Upper lobe of right lung (tissue), 1 donor: ENCODE measurements at regions not wholly inside any gene's neighbourhood (a gene's known extent, or its start where the extent isn't known, plus 50 kb on each side); places are given as distances from the start of the nearest gene placed in this dataset.
"Not testable (repeated sequence)": the region's sequence is repeated elsewhere in the genome, so short reads cannot be mapped to it uniquely, and the experiment has no call there.

Experiments
- ATAC-seq: fragments of 200-7000 bp; cut with Tn5 transposase; one replicate; pipeline ENCODE4 v1.9.1; 2020; ENCODE audit warnings: mild to moderate bottlenecking, moderate library complexity
- DNase-seq: peaks from one replicate; pipeline ENCODE4 v3.0.0-alpha.2; 2020
- H3K27ac ChIP-seq: fragments of 200-600 bp; one replicate; pipeline ENCODE4 v1.8.0; 2022
- H3K27me3 ChIP-seq: fragments of 200-600 bp; one replicate; pipeline ENCODE4 v1.8.0; 2022; ENCODE audit warnings: mild to moderate bottlenecking
- H3K36me3 ChIP-seq: fragments of 200-600 bp; one replicate; pipeline ENCODE4 v1.8.0; 2022
- H3K4me1 ChIP-seq: fragments of 200-600 bp; one replicate; pipeline ENCODE4 v1.8.0; 2022
- H3K4me3 ChIP-seq: fragments of 200-600 bp; one replicate; pipeline ENCODE4 v1.8.0; 2022; ENCODE audit warnings: mild to moderate bottlenecking
- H3K9me3 ChIP-seq: fragments of 200-600 bp; one replicate; pipeline ENCODE4 v1.8.0; 2022
- CTCF ChIP-seq: fragments of 200-600 bp; IDR thresholded peaks from one replicate; pipeline ENCODE4 v1.8.0; 2022; ENCODE audit warnings: antibody characterized with exemption
- intact Hi-C: fragments of 100-400 bp; cut with DNase I; formaldehyde crosslinking; loops from one replicate; pipeline ENCODE4 v1.11.0; 2022
- donor health status: DM: no; HTN: yes; CAD: no; lungs with severe emphysema.

GRCh38 chr6:134814076-134814695, 135.7 kb downstream of the ALDH8A1 start:
- H3K27ac ChIP-seq, result no peak overlapping the region
- intact Hi-C loops, result no loop called here
- H3K36me3 ChIP-seq, result no peaks in the 10 kb centered on the region
- DNase-seq (no peak), ATAC-seq (no peak)
- H3K4me1 ChIP-seq, result no peaks in the 10 kb centered on the region
- no peaks in the 10 kb centered on the region for H3K27me3 ChIP-seq
- no peak for TF ChIP-seq CTCF
- H3K4me3 ChIP-seq, result no peak overlapping the region
- no peaks in the 10 kb centered on the region for H3K9me3 ChIP-seq

- intact Hi-C loops, result no loop called here
- no peaks in the 10 kb centered on the region for H3K9me3 ChIP-seq
- DNase-seq, result no peak
These were observed 136.8 kb downstream of the ALDH8A1 start for GRCh38 chr6:134813146-134813545.

GRCh38 chr6:134810402-134810801, 139.5 kb downstream of the ALDH8A1 start:
- Histone ChIP-seq H3K36me3 (no peaks in the 10 kb centered on the region), H3K4me1 (no peaks in the 10 kb centered on the region), H3K27ac (no peak overlapping the region), H3K4me3 (no peak overlapping the region), H3K27me3 (no peaks in the 10 kb centered on the region), H3K9me3 (no peaks in the 10 kb centered on the region)
- intact Hi-C loops, result no loop called here
- ATAC-seq, result no peak
- TF ChIP-seq CTCF, result no peak
- no peak for DNase-seq

More at GRCh38 chr6:134813146-134813545, 136.8 kb downstream of the ALDH8A1 start:
- H3K27ac ChIP-seq, result no peak overlapping the region
- no peaks in the 10 kb centered on the region for H3K27me3 ChIP-seq
- no peak for TF ChIP-seq CTCF
- H3K36me3 ChIP-seq, result no peaks in the 10 kb centered on the region
- no peak overlapping the region for H3K4me3 ChIP-seq
- ATAC-seq, result no peak
- H3K4me1 ChIP-seq, result no peaks in the 10 kb centered on the region

GRCh38 chr6:134809130-134809529, 140.8 kb downstream of the ALDH8A1 start:
- ATAC-seq (no peak), DNase-seq (no peak)
- intact Hi-C loops, result no loop called here
- H3K4me3 ChIP-seq, result no peak overlapping the region
- H3K36me3 ChIP-seq, result no peaks in the 10 kb centered on the region
- no peak overlapping the region for H3K27ac ChIP-seq
- no peak for TF ChIP-seq CTCF
- H3K4me1 ChIP-seq, result no peaks in the 10 kb centered on the region
- no peaks in the 10 kb centered on the region for H3K27me3 ChIP-seq
- H3K9me3 ChIP-seq, result no peaks in the 10 kb centered on the region

GRCh38 chr6:134806180-134806798, 143.6 kb downstream of the ALDH8A1 start:
- Histone ChIP-seq H3K27me3 (no peaks in the 10 kb centered on the region), H3K4me1 (no peaks in the 10 kb centered on the region), H3K4me3 (no peak overlapping the region), H3K36me3 (no peaks in the 10 kb centered on the region), H3K27ac (no peak overlapping the region), H3K9me3 (no peaks in the 10 kb centered on the region)
- ATAC-seq (no peak), DNase-seq (no peak)
- intact Hi-C loops, result no loop called here
- TF ChIP-seq CTCF, result no peak

- DNase-seq (no peak), ATAC-seq (no peak)
- intact Hi-C loops, result no loop called here
- no peak for TF ChIP-seq CTCF
- Histone ChIP-seq H3K36me3 (no peaks in the 10 kb centered on the region), H3K9me3 (no peaks in the 10 kb centered on the region), H3K27me3 (no peaks in the 10 kb centered on the region), H3K4me3 (no peak overlapping the region), H3K27ac (no peak overlapping the region), H3K4me1 (no peaks in the 10 kb centered on the region)
These were observed 144.7 kb downstream of the ALDH8A1 start for GRCh38 chr6:134805168-134805567.

GRCh38 chr6:134804311-134804710, 145.6 kb downstream of the ALDH8A1 start:
- DNase-seq, ATAC-seq, H3K4me3 ChIP-seq, H3K36me3 ChIP-seq, H3K9me3 ChIP-seq, H3K27me3 ChIP-seq, intact Hi-C loops, H3K4me1 ChIP-seq, H3K27ac ChIP-seq: not testable (repeated sequence)
